ENCODE measurements at regions not wholly inside any gene's neighbourhood (a gene's known extent, or its start where the extent isn't known, plus 50 kb on each side); places are given as distances from the start of the nearest gene placed in this dataset.

DNA sequence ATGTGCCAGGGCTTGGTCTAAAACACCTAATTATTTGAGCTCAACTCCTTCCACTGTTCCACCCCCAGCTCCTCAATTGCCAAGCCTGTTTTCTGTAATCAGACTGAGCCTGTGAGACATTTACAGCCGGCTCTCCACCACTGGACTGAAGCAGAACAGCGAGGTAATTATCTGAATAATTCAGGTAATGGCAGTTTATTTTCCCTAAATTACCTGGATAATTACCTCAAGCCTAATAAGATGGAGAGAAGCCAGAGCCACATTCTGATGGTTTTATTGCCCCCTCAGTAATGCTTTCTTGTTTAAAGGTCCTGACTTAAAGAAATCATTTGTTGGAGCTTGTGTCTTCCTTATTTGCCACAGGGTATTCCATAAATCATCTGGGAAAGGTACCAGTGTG, 64.2 kb downstream of the FZD4 start:
- ATAC-seq, result no peak
- TF ChIP-seq ARNTL (CRISPR knock-in tag; IDR thresholded peaks at IDR 0.05; ENCODE audit: borderline replicate concordance, low read depth), result no peak
- no peak for TF ChIP-seq ZC3H10 (CRISPR knock-in tag; IDR thresholded peaks at IDR 0.05)
- no peak for TF ChIP-seq TOX (CRISPR knock-in tag; IDR thresholded peaks at IDR 0.05; ENCODE audit: borderline replicate concordance)
- TF ChIP-seq, protein P1, sequence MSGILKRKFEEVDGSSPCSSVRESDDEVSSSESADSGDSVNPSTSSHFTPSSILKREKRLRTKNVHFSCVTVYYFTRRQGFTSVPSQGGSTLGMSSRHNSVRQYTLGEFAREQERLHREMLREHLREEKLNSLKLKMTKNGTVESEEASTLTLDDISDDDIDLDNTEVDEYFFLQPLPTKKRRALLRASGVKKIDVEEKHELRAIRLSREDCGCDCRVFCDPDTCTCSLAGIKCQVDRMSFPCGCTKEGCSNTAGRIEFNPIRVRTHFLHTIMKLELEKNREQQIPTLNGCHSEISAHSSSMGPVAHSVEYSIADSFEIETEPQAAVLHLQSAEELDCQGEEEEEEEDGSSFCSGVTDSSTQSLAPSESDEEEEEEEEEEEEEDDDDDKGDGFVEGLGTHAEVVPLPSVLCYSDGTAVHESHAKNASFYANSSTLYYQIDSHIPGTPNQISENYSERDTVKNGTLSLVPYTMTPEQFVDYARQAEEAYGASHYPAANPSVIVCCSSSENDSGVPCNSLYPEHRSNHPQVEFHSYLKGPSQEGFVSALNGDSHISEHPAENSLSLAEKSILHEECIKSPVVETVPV (CRISPR knock-in tag; IDR thresholded peaks at IDR 0.05), result no peak
- TF ChIP-seq ZNF70 (CRISPR knock-in tag; IDR thresholded peaks at IDR 0.05), result no peak
- no peak for TF ChIP-seq ISL1 (CRISPR knock-in tag; IDR thresholded peaks at IDR 0.05)
- no peak for TF ChIP-seq ZFP3 (CRISPR knock-in tag; IDR thresholded peaks at IDR 0.05)
- TF ChIP-seq ZNF8 (CRISPR knock-in tag; IDR thresholded peaks at IDR 0.05), result no peak
- no peak for TF ChIP-seq TSHZ2 (CRISPR knock-in tag; IDR thresholded peaks at IDR 0.05)

- no peak for ATAC-seq
- peak; percentile 90 for TF ChIP-seq ZC3H10 (CRISPR knock-in tag; IDR thresholded peaks at IDR 0.05)
- TF ChIP-seq PATZ1 (CRISPR knock-in tag; IDR thresholded peaks at IDR 0.05; ENCODE audit: borderline replicate concordance), result peak; percentile 38; the same call in 1 of the 2 replicates
- no peak for TF ChIP-seq CSDC2 (CRISPR knock-in tag; IDR thresholded peaks at IDR 0.05)
- TF ChIP-seq ZFP30 (CRISPR knock-in tag; IDR thresholded peaks at IDR 0.05), result no peak
- peak; percentile 58 for TF ChIP-seq ISL1 (CRISPR knock-in tag; IDR thresholded peaks at IDR 0.05)
Observed at GRCh38 chr11:86893235-86893634, 62.0 kb downstream of the FZD4 start.

All from SK-N-SH treated with all-trans-retinoic acid at 6 μM for 48 hours (cell line).